ENCODE measurements at regions not wholly inside any gene's neighbourhood (a gene's known extent, or its start where the extent isn't known, plus 50 kb on each side); places are given as distances from the start of the nearest gene placed in this dataset.
"Not testable (repeated sequence)": the region's sequence is repeated elsewhere in the genome, so short reads cannot be mapped to it uniquely, and the experiment has no call there.

DNA sequence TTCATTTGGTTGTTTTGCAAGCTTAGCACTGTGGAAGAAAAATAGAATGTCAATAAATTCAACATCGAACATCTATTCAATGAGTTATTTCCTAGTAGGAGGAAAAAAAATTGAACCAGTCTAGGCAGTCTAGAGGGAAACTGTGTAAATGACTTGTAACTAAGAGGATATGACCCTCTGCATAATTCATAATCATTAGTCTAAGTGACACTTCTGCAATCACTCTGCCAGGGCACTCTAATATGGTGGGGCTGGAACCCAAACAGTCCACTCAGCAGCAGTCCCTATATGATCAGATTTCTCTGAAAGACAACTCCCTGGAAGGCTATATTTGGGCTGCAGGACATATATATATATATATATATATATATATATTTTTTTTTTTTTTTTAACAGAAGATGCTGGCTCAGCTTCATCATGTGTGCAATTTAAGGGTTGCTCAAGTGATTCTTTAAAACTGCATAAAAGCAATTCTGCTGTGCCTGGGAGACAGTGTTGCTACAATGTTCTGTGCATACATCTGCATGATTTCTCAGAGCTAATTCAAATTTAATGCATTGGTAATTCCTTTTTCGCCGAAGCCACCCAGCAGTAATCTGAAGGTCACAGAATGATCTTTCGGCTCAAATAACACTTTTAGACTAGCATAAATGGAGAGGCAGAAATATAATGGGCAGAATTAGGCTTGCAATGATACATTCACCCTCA, 482.1 kb upstream of the ZNF608 start:
- H3K4me1 Mint-ChIP-seq (ENCODE audit: low read depth): no peaks in the 10 kb centered on the region
- H3K9me3 Mint-ChIP-seq: no peaks in the 10 kb centered on the region
- no peaks in the 10 kb centered on the region for H3K27me3 Mint-ChIP-seq (ENCODE audit: low read depth)
- no peak overlapping the region for H3K27ac Mint-ChIP-seq
- no peak overlapping the region for H3K4me3 Mint-ChIP-seq
- no peaks in the 10 kb centered on the region for H3K36me3 Mint-ChIP-seq (ENCODE audit: low read depth)

DNA sequence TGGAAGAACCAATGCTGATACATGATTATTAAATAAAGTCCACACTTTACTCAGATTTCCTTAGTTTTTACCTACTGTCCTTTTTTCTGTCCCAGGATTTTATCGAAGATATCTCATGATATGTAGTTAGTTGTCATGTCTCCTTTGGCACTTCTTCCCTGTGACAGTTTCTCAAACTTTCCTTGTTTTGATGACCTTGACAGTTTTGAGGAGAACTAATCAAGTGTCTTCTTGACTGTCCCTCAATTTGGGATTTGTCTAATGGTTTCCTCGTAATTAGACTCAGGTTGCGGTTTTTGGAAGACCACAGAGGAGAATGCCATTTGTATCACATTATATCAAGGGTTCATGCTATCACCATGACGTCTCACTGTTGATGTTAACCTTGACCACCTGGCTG, 483.1 kb upstream of the ZNF608 start:
- H3K9me3 Mint-ChIP-seq: no peaks in the 10 kb centered on the region
- H3K36me3 Mint-ChIP-seq (ENCODE audit: low read depth): no peaks in the 10 kb centered on the region
- no peak overlapping the region for H3K27ac Mint-ChIP-seq
- no peak overlapping the region for H3K4me3 Mint-ChIP-seq
- no peaks in the 10 kb centered on the region for H3K4me1 Mint-ChIP-seq (ENCODE audit: low read depth)
- H3K27me3 Mint-ChIP-seq (ENCODE audit: low read depth): no peaks in the 10 kb centered on the region

DNA sequence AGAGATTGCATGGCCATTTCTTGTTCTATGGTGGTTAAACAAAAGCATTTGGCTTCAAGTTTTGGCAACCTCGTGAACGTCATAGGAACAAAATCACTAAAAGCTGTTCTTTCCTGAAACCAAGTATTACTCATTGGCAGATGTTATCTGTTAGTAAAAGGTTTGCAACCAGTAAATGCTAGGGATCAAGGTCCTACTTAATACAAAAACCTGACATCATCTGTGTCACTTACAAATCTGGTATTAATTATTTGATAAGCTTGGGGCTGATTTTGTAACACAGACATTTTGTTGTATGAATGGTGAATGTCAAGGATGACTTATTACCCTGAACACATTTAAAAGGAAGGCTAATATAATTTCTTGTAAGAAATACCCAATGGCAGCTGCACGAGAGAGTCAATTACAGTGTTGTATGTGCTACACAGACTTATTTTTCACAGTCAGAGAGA, 486.4 kb upstream of the ZNF608 start:
- H3K9me3 Mint-ChIP-seq: no peaks in the 10 kb centered on the region
- no peaks in the 10 kb centered on the region for H3K27me3 Mint-ChIP-seq (ENCODE audit: low read depth)

DNA sequence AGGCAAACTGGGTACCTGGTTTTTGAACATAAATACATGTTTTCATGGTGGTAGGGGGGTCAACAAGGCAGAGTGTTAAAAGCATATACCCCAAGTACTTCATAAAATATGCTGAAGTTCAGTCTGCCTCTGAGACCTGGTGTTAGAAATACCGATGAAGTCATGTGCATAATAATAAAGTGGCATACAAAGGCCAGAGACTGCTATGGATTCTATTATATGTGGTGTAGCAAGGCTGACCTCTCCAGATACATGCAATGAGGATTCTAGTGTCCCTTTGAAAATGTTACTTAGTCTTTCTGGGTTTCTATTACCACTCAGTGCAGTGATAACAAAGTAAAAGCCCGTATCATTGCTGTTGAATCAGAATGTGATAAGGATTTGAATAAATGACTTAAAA, 487.5 kb upstream of the ZNF608 start:
- H3K4me1 Mint-ChIP-seq (ENCODE audit: low read depth): no peaks in the 10 kb centered on the region
- H3K4me3 Mint-ChIP-seq: no peak overlapping the region

More for the DNA sequence above, 486.4 kb upstream of the ZNF608 start:
- no peaks in the 10 kb centered on the region for H3K36me3 Mint-ChIP-seq (ENCODE audit: low read depth)
- no peak overlapping the region for H3K27ac Mint-ChIP-seq
- H3K4me1 Mint-ChIP-seq (ENCODE audit: low read depth): no peaks in the 10 kb centered on the region
- no peak overlapping the region for H3K4me3 Mint-ChIP-seq

DNA sequence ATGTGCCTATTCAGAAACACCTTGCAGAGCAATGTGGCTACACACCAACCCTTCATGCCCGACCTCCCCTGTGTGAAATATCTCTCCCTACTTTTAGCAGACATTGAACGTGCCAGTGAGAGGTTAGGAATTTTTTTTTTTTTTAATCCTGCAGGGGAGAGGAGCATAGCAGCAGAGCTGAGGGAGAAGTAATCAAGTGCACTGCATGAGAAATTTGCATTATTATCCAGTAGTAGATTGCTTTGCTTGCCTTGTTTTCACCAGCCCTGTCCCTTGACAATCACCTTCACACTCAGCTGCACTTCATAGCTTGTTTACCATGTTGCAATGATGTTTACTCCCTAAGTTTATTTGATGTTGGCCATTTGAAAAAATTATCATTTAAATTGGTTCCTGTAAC, 489.6 kb upstream of the ZNF608 start:
- no peak overlapping the region for H3K4me3 Mint-ChIP-seq
- H3K27ac Mint-ChIP-seq: no peak overlapping the region
- H3K4me1 Mint-ChIP-seq (ENCODE audit: low read depth): no peaks in the 10 kb centered on the region
- H3K27me3 Mint-ChIP-seq (ENCODE audit: low read depth): no peaks in the 10 kb centered on the region
- H3K9me3 Mint-ChIP-seq: no peaks in the 10 kb centered on the region
- no peaks in the 10 kb centered on the region for H3K36me3 Mint-ChIP-seq (ENCODE audit: low read depth)

More for the DNA sequence above, 487.5 kb upstream of the ZNF608 start:
- no peaks in the 10 kb centered on the region for H3K36me3 Mint-ChIP-seq (ENCODE audit: low read depth)
- no peaks in the 10 kb centered on the region for H3K9me3 Mint-ChIP-seq
- H3K27me3 Mint-ChIP-seq (ENCODE audit: low read depth): no peaks in the 10 kb centered on the region
- no peak overlapping the region for H3K27ac Mint-ChIP-seq

DNA sequence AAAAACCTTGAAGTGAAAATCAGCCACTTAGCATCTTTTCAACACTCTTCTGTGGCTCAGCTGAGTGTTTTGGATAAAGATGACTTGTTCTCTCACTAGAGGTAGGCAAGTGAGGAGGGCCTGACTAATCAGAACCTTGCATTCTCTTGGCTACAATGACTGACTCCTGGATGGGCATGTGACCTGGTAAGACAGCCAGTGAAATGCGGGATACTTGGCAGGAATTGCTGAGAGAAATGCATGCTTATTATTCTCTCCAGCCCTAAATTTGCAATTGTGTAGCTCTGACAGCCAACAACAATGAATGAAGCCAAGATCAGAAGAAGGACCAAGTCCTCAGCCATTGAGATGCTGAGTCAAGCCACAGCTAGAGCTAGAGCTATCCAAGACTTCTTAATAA, 490.5 kb upstream of the ZNF608 start:
- Mint-ChIP-seq H3K4me1 (ENCODE audit: low read depth) (no peaks in the 10 kb centered on the region), H3K27me3 (ENCODE audit: low read depth) (no peaks in the 10 kb centered on the region), H3K9me3 (no peaks in the 10 kb centered on the region), H3K4me3 (no peak overlapping the region), H3K36me3 (ENCODE audit: low read depth) (no peaks in the 10 kb centered on the region), H3K27ac (no peak overlapping the region)

DNA sequence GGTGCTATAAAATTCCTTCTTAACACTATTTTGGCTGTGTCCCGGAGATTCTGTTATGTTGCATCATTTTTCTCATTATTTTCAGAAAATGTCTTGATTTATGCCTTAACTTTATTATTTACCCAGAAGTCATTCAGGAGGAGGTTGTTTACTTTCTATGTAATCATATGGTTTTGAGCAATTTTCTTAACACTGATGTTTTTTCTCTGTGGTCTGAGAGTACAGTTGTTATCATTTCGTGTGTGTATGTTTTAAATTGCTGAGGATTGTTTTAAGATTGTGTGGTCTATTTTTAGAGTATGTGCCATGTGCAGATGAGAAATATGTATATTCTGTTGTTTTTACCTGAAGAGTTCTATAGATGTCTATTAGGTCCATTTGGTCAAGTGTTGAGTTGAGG, 498.1 kb upstream of the ZNF608 start:
- Mint-ChIP-seq H3K9me3 (peaks cover 12% of the 10 kb centered on the region), H3K36me3 (ENCODE audit: low read depth) (no peaks in the 10 kb centered on the region)

DNA sequence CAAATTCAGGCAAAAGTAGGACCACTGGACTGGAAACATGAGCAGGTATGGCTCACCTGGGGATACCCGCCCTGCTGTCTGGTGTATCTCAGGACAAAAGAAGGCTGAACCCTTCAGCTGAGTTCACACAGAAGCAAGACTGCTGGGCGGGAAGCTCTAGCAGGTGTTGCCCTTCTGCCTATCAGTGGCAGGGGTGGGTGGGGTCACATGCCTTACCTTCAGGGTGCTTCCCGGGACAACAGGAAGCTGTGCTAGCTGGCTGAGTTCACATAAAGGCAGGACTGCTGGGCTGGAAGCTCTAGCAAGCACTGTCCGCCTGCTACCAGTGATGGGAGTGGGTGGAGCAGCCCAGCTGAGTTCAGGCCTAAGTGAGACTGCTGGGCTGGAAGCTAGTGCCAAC, 498.8 kb upstream of the ZNF608 start:
- no peaks in the 10 kb centered on the region for H3K4me1 Mint-ChIP-seq (ENCODE audit: low read depth)
- H3K36me3 Mint-ChIP-seq (ENCODE audit: low read depth): no peaks in the 10 kb centered on the region
- no peak overlapping the region for H3K27ac Mint-ChIP-seq
- no peak overlapping the region for H3K4me3 Mint-ChIP-seq
- peaks cover 12% of the 10 kb centered on the region for H3K9me3 Mint-ChIP-seq
- H3K27me3 Mint-ChIP-seq (ENCODE audit: low read depth): no peaks in the 10 kb centered on the region

More for the DNA sequence above, 498.1 kb upstream of the ZNF608 start:
- no peaks in the 10 kb centered on the region for H3K27me3 Mint-ChIP-seq (ENCODE audit: low read depth)
- H3K27ac Mint-ChIP-seq: no peak overlapping the region
- no peaks in the 10 kb centered on the region for H3K4me1 Mint-ChIP-seq (ENCODE audit: low read depth)
- no peak overlapping the region for H3K4me3 Mint-ChIP-seq

DNA sequence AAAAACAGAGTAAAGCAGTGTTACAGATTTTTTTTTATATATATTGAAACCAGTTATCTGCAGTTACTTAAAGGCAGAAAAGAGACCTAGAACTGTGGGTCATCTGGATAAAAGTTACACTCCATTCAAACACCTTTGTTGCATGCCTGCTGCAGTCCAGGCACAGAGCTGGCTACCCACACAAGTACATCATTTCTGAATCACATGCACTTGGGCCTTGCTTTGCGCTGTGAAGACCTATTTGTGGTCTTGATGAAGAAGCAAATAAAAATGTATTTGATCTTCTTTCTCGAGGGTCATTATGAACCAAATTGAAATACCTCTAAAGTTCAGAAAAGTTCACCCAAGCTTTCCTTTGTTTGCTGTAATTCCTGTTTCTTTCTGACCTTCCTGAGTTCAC, 503.0 kb upstream of the ZNF608 start:
- no peaks in the 10 kb centered on the region for H3K36me3 Mint-ChIP-seq (ENCODE audit: low read depth)
- no peak overlapping the region for H3K27ac Mint-ChIP-seq
- no peaks in the 10 kb centered on the region for H3K27me3 Mint-ChIP-seq (ENCODE audit: low read depth)
- H3K9me3 Mint-ChIP-seq: peaks cover 6% of the 10 kb centered on the region
- no peak overlapping the region for H3K4me3 Mint-ChIP-seq
- H3K4me1 Mint-ChIP-seq (ENCODE audit: low read depth): no peaks in the 10 kb centered on the region

DNA sequence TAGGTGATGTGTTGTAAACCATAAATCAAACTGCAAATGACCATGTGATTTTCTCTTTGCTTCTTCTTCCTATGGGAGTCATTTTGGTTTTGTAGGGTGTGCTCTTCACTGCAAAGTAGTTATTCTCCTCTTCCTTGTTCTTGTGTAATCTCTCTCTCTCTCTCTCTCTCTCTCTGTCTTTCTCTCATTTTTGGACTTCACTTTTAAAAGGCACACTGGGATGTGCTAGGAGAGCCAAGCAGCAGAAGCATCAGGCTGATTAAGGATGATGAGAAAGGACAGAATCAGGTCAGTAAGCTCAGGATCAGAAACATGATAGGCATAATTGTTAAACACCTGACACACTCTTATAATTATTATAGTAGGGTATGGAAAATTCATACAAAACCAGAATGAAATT, 505.3 kb upstream of the ZNF608 start:
- no peak overlapping the region for H3K4me3 Mint-ChIP-seq
- no peaks in the 10 kb centered on the region for H3K36me3 Mint-ChIP-seq (ENCODE audit: low read depth)
- H3K9me3 Mint-ChIP-seq: peaks cover 11% of the 10 kb centered on the region

DNA sequence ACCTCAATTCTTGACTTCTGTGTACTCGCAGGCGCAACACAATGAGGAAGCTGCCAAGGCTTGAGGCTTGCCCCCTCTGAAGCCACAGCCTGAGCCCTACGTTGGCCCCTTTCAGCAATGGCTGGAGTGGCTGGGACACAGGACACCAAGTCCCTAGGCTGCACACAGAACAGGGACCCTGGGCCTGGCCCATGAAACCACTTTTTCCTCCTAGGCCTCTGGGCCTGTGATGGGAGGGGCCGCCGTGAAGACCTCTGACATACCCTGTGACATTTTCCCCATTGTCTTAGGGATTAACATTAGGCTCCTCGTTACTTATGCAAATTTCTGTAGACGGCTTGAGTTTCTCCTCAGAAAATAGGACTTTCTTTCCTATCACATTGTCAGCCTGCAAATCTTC, 507.2 kb upstream of the ZNF608 start:
- H3K27me3 Mint-ChIP-seq (ENCODE audit: low read depth); H3K4me1 Mint-ChIP-seq (ENCODE audit: low read depth); H3K27ac Mint-ChIP-seq; H3K4me3 Mint-ChIP-seq; H3K36me3 Mint-ChIP-seq (ENCODE audit: low read depth): not testable (repeated sequence)
- H3K9me3 Mint-ChIP-seq: peaks cover 11% of the 10 kb centered on the region

More for the DNA sequence above, 505.3 kb upstream of the ZNF608 start:
- Mint-ChIP-seq H3K27me3 (ENCODE audit: low read depth) (no peaks in the 10 kb centered on the region), H3K4me1 (ENCODE audit: low read depth) (no peaks in the 10 kb centered on the region), H3K27ac (no peak overlapping the region)

DNA sequence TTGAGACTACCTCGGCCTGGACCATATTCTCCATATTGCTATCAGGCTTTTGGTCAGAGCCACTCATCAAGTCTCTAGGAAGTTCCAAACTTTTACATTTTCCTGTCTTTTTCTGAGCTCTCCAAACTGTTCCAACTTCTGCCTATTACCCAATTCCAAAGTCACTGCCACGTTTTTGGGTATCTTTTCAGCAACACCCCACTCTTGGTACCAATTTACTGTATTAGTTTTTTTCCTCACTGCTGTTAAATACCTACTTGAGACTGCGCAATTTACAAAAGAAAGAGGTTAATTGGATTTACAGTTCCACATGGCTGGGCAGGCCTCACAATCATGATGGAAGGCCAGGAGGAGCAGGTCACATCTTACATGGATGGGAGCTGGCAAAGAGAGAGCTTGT, 507.8 kb upstream of the ZNF608 start:
- H3K27me3 Mint-ChIP-seq (ENCODE audit: low read depth): no peaks in the 10 kb centered on the region
- peaks cover 11% of the 10 kb centered on the region for H3K9me3 Mint-ChIP-seq
- no peak overlapping the region for H3K4me3 Mint-ChIP-seq
- H3K27ac Mint-ChIP-seq: no peak overlapping the region
- H3K4me1 Mint-ChIP-seq (ENCODE audit: low read depth): no peaks in the 10 kb centered on the region
- no peaks in the 10 kb centered on the region for H3K36me3 Mint-ChIP-seq (ENCODE audit: low read depth)

DNA sequence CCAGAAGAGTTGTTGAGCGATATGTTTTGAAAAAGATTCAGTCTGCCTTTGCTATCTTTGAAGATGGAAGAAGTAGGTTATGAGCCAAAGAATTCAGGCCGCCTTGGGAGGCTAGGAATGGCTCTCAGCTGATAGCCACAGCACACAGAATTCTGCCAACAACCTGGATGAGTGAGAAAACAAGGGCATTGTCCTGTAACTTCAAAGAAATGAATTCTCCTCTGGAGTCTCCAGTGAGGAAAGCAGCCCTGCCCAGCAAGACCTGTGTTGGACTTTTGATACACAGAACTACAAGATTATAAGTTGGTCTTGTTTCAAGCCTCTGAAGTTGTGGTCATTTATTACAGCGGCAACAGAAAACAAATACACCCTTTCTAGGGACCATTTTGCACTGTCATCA, 509.9 kb upstream of the ZNF608 start:
- no peak overlapping the region for H3K4me3 Mint-ChIP-seq
- no peaks in the 10 kb centered on the region for H3K4me1 Mint-ChIP-seq (ENCODE audit: low read depth)
- H3K27me3 Mint-ChIP-seq (ENCODE audit: low read depth): no peaks in the 10 kb centered on the region
- H3K9me3 Mint-ChIP-seq: peaks cover 11% of the 10 kb centered on the region
- no peaks in the 10 kb centered on the region for H3K36me3 Mint-ChIP-seq (ENCODE audit: low read depth)
- H3K27ac Mint-ChIP-seq: no peak overlapping the region

DNA sequence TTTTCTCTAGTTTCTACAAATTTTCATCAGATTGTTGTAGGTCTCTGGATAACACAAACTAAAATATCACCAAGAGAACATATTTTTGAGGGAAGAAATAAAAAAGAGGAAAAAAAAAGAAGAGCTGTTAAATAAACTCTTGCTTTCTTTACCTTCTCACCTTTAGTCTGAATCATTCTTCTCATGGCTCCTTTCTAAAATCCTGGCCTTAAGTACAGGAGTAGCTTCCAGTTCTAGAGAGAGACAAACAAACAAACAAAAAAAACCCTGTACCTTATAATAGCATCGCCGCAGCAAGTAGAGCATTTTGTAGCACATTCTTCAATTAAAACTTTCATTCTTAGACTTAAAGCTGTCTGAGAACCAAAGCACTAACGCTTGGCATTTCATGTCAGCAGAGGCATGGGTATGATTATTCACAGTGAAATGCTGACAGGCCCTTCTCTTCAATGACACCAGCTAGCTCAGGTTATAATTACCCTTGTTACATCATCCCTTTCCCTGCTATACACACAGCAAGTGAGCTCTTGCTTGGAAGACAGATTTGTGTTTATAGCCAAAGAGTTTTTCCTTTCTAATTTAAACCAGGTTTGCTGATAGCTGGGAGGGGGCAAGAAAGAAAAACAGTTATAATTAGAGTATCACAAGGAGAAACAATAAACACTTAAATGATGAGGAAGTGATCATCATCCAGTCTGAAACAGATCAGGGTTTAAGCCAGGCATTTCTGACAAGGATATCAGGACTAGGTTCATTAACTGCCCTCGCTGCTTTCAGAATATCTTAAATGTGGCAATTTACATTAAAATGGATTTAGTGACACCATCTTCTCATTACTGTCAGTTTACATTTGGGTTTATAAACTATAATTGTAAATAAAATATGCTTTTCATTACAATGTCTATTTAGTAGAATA, 510.9 kb upstream of the ZNF608 start:
- Mint-ChIP-seq H3K27me3 (ENCODE audit: low read depth) (no peaks in the 10 kb centered on the region), H3K9me3 (peaks cover 11% of the 10 kb centered on the region), H3K4me3 (no peak overlapping the region), H3K27ac (no peak overlapping the region), H3K36me3 (ENCODE audit: low read depth) (no peaks in the 10 kb centered on the region), H3K4me1 (ENCODE audit: low read depth) (no peaks in the 10 kb centered on the region)

DNA sequence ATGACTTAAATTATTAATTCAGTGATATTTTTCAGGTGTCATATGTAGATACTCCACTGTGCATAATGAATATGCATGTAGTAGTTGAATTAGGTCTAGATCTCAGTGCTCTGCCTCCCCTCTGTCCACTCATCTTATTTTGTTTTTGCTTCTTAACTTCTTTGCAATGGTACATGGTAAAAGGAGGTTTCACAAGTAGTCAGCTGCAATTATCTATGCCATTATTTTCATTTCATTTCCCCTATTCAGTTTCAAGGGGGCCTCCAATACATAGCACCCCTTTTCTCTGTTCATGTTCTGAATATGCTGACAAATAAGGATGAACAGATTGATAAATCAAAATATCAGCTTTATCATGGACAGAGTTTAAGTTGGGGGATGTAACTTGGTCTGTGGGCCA, 511.6 kb upstream of the ZNF608 start:
- H3K27ac Mint-ChIP-seq: no peak overlapping the region
- H3K4me3 Mint-ChIP-seq: no peak overlapping the region
- no peaks in the 10 kb centered on the region for H3K36me3 Mint-ChIP-seq (ENCODE audit: low read depth)
- peaks cover 11% of the 10 kb centered on the region for H3K9me3 Mint-ChIP-seq
- H3K27me3 Mint-ChIP-seq (ENCODE audit: low read depth): no peaks in the 10 kb centered on the region
- no peaks in the 10 kb centered on the region for H3K4me1 Mint-ChIP-seq (ENCODE audit: low read depth)
